Heart right ventricle (tissue), 16 donors: ENCODE measurements at regions not wholly inside any gene's neighbourhood (a gene's known extent, or its start where the extent isn't known, plus 50 kb on each side); places are given as distances from the start of the nearest gene placed in this dataset.

ENCODE experiments used
- ATAC-seq, 8 donors: fragments of 200-7000 bp; cut with Tn5 transposase; one replicate each; pipeline ENCODE4 v1.9.1; 2020; ENCODE audit warnings: mild to moderate bottlenecking in 8 of 8, moderate library complexity in 8 of 8, moderate number of reproducible peaks in 1 of 8
- DNase-seq, 2 donors: peaks; one replicate each; pipeline ENCODE4 v3.0.0-alpha.2; 2020
- H3K27ac ChIP-seq, 10 donors: fragments of 200-600 bp; sonication (generic) in 2 of 10; one replicate each; pipeline versions ENCODE4 v1.5.0 to v1.8.0; 2020 to 2022; ENCODE audit warnings: mild to moderate bottlenecking in 3 of 10
- H3K27me3 ChIP-seq, 7 donors: fragments of 200-600 bp; one replicate each; pipeline ENCODE4 v1.8.0; 2021 to 2022; ENCODE audit warnings: mild to moderate bottlenecking in 2 of 7
- H3K36me3 ChIP-seq, 9 donors: fragments of 200-600 bp; sonication (generic) in 1 of 9; one replicate each; pipeline versions ENCODE4 v1.5.0 to v1.8.0; 2020 to 2022; ENCODE audit warnings: mild to moderate bottlenecking in 2 of 9
- H3K4me1 ChIP-seq, 9 donors: fragments of 200-600 bp; sonication (generic) in 1 of 9; one replicate each; pipeline versions ENCODE4 v1.5.0 to v1.8.0; 2020 to 2022; ENCODE audit warnings: mild to moderate bottlenecking in 4 of 9
- H3K4me3 ChIP-seq, 10 donors: fragments of 200-600 bp; sonication (generic) in 2 of 10; one replicate each; pipeline versions ENCODE4 v1.5.0 to v1.8.0; 2020 to 2022; ENCODE audit warnings: mild to moderate bottlenecking in 7 of 10, moderate library complexity in 2 of 10
- H3K9me3 ChIP-seq, 11 donors: fragments of 200-600 bp in 10 of 11; sonication (generic) in 2 of 11; one replicate each; pipeline versions ENCODE4 v1.5.0 to v1.8.0; 2013 to 2022; ENCODE audit warnings: mild to moderate bottlenecking in 2 of 11, control low read depth in 1 of 11, moderate library complexity in 1 of 11
- WGBS, 2 donors: extraction: QIAGEN DNeasy Blood & Tissue Kit; methylation state at CpG; one replicate each; pipeline ENCODE4 v1.1.7; 2013; ENCODE audit warnings: inconsistent platforms in 1 of 2; 5-methylcytosine and 5-hydroxymethylcytosine counted together
- intact Hi-C, 10 donors: fragments of 100-400 bp; cut with DNase I; formaldehyde crosslinking; loops; one replicate each; pipeline versions ENCODE4 v1.11.1 to v1.14.2; 2022
- TF ChIP-seq, protein P1 (sequence below), 9 donors: fragments of 200-600 bp; sonication (generic) in 2 of 9; IDR thresholded peaks; one replicate each; pipeline versions ENCODE4 v1.5.0 to v1.8.0; 2021 to 2022; ENCODE audit warnings: antibody characterized with exemption in 9 of 9, mild to moderate bottlenecking in 5 of 9, moderate library complexity in 1 of 9
- donor health status: Arrhythmogenic right ventricular cardiomyopathy.
- donor health status: ischemic (EF 13 %, LVEDD 7.1; RV severe dilation, severe dysfunction).
- donor health status: healthy with polysubstance abuse.
- donor health status: DM: no; HTN: yes; CAD: no.
- donor health status: DM: no; HTN: no; CAD: no.
- donor health status: ischemic (EF 25% LVEDD 6.9; RV normal size, moderate dysfunction).
- donor health status: ischemic (EF 25% LVEDD 5.7; RV mildly dilated, moderate dysfunction).
- donor health status: healthy.
- donor health status: DM: yes; HTN: yes; CAD: no.
- donor health status: Ischemic cardiomyopathy.
- donor health status: ischemic (EF 35%, LVEDD 5.7; RV mildly dilated, moderate dysfunction).
- donor health status: nonischemic (EF 11% LVEDD 7.7; RV severe dilation, severe dysfunction).
- donor health status: DM: yes; HTN: yes; CAD: no.
- donor health status: PGD.
- donor health status: ischemic (EF 29% LVEDD 5.4; RV normal size, mild dysfunction).
- donor health status: nonischemic (EF 23%, LVEDD 6.1; RV moderate dilation, normal function).

GRCh38 chr4:130080872-130081451, 985.0 kb downstream of the C4orf33 start:
- WGBS, 2 donors = 78 to 83% methylated on average over 4 of the region's 4 CpGs

DNA sequence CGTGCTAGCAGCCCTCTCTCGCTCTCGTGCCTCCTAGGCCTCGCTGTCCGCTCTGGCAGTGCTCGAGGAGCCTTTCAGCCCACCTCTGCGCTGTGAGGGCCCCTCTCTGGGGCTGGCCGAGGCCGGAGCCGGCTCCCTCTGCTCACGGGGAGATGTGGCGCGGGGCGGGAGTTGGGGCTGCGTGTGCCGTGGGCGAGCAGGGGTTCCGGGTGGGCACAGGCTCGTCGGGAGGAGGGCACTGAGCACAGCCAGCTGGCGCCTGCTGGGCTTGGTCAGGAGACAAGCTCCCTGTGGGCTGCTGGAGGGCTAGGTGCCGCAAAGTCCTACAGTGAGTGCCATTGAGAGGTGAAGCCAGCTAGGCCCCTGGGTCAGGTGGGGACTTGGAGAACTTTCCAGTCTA, 994.5 kb downstream of the C4orf33 start:
- WGBS, 2 donors = 93 to 96% methylated on average over 22 of the region's 22 CpGs
- ATAC-seq (no peak), DNase-seq (no peak)
- intact Hi-C loops = no loop called here
- H3K4me1 ChIP-seq = no peaks in the 10 kb centered on the region
- H3K4me3 ChIP-seq = no peak overlapping the region
- H3K36me3 ChIP-seq = no peaks in the 10 kb centered on the region
- no peak overlapping the region for H3K27ac ChIP-seq
- H3K9me3 ChIP-seq = peaks cover 0 to 4% (median 0%) of the 10 kb centered on the region in 11 donors
- no peaks in the 10 kb centered on the region for H3K27me3 ChIP-seq
- TF ChIP-seq, protein P1, sequence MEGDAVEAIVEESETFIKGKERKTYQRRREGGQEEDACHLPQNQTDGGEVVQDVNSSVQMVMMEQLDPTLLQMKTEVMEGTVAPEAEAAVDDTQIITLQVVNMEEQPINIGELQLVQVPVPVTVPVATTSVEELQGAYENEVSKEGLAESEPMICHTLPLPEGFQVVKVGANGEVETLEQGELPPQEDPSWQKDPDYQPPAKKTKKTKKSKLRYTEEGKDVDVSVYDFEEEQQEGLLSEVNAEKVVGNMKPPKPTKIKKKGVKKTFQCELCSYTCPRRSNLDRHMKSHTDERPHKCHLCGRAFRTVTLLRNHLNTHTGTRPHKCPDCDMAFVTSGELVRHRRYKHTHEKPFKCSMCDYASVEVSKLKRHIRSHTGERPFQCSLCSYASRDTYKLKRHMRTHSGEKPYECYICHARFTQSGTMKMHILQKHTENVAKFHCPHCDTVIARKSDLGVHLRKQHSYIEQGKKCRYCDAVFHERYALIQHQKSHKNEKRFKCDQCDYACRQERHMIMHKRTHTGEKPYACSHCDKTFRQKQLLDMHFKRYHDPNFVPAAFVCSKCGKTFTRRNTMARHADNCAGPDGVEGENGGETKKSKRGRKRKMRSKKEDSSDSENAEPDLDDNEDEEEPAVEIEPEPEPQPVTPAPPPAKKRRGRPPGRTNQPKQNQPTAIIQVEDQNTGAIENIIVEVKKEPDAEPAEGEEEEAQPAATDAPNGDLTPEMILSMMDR (IDR thresholded peaks at IDR 0.05) = no peak

More at GRCh38 chr4:130080872-130081451, 985.0 kb downstream of the C4orf33 start:
- intact Hi-C loops = no loop called here
- no peaks in the 10 kb centered on the region for H3K36me3 ChIP-seq
- no peak overlapping the region for H3K4me3 ChIP-seq
- H3K4me1 ChIP-seq = no peaks in the 10 kb centered on the region
- no peak overlapping the region for H3K27ac ChIP-seq
- no peak for ATAC-seq
- DNase-seq = no peak
- TF ChIP-seq, protein P1 (IDR thresholded peaks at IDR 0.05) = no peak
- H3K27me3 ChIP-seq = no peaks in the 10 kb centered on the region
- no peaks in the 10 kb centered on the region for H3K9me3 ChIP-seq

GRCh38 chr4:130092187-130093015, 996.4 kb downstream of the C4orf33 start:
- Histone ChIP-seq H3K27me3 (no peaks in the 10 kb centered on the region), H3K27ac (no peak overlapping the region), H3K36me3 (no peaks in the 10 kb centered on the region), H3K9me3 (peaks cover 0 to 4% (median 0%) of the 10 kb centered on the region in 11 donors), H3K4me3 (no peak overlapping the region), H3K4me1 (no peaks in the 10 kb centered on the region)
- intact Hi-C loops = no loop called here
- TF ChIP-seq, protein P1 (IDR thresholded peaks at IDR 0.05) = no peak
- no peak for ATAC-seq
- 51 to 54% methylated on average over 8 of the region's 8 CpGs for WGBS, 2 donors
- no peak for DNase-seq

GRCh38 chr4:130099105-130099504, 1003.2 kb downstream of the C4orf33 start:
- Histone ChIP-seq H3K4me3 (no peak overlapping the region), H3K27ac (no peak overlapping the region), H3K9me3 (no peaks in the 10 kb centered on the region), H3K27me3 (no peaks in the 10 kb centered on the region), H3K36me3 (no peaks in the 10 kb centered on the region), H3K4me1 (no peaks in the 10 kb centered on the region)
- intact Hi-C loops = no loop called here
- 46 to 49% methylated on average over 1 of the region's 1 CpG for WGBS, 2 donors
- DNase-seq (no peak), ATAC-seq (no peak)
- TF ChIP-seq, protein P1 (IDR thresholded peaks at IDR 0.05) = no peak
